ENCODE measurements at regions not wholly inside any gene's neighbourhood (a gene's known extent, or its start where the extent isn't known, plus 50 kb on each side); places are given as distances from the start of the nearest gene placed in this dataset.
"Not testable (repeated sequence)": the region's sequence is repeated elsewhere in the genome, so short reads cannot be mapped to it uniquely, and the experiment has no call there.

GRCh38 chr16:13634253-13634652, 285.7 kb upstream of the ERCC4 start:
- no peak for DNase-seq

DNA sequence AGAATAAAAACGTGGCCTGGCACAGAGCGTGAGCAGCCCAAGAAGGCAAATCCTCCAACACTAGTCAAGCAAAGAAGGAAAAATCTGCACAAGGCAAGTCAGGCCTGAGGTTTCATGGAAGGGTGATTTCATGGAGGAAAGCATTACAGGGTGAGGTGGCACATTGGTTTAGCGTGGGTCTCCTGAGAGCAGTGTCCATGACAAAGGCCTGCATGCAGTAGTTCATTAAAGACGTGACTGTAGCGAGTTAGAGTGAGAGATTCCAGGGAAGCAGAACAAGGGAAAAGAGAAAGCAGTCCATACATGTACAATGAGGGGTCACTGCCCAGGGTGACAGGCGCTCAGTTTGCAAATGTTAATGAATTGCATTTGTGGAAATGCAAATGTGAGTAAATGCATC, 285.0 kb upstream of the ERCC4 start:
- DNase-seq: no peak

DNA sequence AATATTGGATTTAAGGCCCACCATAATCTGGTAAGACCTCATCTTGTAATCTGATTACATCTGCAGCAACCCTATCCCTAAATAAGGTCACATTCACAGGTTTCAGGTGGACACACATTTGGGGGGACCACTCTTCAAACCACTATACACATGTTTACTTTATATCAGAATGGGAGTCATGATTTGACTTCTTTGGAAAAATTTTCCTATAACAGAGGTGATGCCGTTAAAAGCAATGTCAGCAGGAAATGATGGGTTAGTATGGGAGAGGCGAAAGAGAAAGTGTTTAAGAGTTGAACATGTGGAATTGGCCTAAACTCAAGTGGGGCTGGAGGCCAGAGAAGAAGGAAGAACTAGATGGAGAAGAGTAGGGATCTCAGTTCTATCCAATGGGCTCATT, 281.7 kb upstream of the ERCC4 start:
- no peak for DNase-seq

- DNase-seq: no peak
Measured at GRCh38 chr16:13643412-13643811, 276.5 kb upstream of the ERCC4 start.

GRCh38 chr16:13645601-13646245, 274.2 kb upstream of the ERCC4 start:
- DNase-seq: no peak

GRCh38 chr16:13660807-13661206, 259.1 kb upstream of the ERCC4 start:
- no peak for DNase-seq

DNA sequence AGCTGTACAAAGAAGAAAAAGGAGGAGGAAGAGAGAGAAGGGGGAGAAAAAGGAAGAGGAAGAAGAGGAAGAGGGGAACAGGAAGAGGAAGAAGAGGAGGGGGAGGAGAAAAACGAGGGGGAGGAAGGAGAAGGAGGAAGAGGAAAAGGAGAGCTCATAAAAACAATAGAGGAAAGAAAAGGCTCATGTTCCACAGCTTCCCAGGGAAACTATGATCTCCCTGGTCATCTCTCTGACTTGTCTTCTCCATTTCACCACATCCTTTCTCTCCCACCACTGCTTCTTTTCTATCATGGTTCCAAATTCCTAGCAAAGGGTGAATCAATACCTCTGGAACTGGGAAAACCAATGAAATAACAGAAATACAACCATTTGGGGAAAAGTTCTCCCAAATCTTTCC, 254.1 kb upstream of the ERCC4 start:
- no peak for DNase-seq

DNA sequence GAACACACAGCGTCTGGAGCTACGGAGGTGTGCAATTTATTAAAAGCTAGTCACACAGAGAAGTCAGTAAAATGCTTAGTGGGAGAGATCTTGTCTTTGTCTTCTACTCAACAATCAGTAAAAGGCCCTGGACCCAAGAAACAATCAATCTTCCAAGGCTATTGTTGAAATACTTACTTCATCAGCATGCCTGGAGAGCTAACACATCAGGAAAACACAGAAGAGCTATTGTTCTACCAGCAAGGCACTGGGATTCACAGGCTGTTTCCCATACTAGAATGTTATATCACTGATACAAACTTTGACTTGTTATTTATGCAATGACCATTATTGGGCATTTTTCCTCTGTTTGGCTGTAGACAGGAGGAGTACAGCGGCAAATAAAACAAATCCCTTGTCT, 247.8 kb upstream of the ERCC4 start:
- no peak for DNase-seq

DNA sequence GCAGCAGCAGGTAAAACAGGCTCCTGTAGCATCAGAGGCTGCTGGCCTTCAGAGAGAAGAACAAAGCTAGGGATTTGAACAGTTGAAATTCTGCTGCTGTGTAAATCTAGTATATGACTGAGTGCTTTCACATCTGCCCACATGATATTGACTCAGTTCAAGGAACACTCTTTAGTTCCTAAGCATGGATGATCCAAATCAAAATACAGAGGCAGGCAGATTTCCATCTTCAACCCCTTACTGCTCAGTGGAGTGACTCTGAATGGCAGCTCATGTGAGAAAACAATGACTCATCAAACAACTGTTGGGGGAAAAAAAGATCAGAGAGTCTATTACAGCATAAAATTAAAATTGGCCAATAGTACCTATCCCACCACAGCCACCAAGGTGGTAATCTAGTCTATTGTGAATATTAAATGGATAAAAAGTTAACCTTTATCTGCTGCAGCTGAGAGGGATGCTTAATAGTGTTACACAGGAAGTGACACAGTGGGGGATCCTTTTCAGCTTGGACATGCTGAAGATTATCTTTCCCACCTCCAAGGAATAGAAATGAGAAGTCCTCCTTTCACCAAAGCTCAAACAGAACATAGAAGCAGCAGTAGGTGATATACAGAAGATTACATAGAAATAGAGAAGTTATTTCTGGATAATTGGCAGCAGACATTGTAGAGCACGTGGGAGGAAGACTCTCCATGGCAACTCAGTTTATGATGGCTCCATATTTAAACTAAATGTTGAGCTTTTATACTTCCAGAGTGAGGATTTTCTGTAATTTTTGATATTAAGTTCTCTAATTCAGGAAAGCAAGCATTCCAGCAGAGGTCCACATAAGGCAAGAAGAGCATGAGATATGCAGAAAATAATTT, 239.7 kb upstream of the ERCC4 start:
- DNase-seq: no peak

DNA sequence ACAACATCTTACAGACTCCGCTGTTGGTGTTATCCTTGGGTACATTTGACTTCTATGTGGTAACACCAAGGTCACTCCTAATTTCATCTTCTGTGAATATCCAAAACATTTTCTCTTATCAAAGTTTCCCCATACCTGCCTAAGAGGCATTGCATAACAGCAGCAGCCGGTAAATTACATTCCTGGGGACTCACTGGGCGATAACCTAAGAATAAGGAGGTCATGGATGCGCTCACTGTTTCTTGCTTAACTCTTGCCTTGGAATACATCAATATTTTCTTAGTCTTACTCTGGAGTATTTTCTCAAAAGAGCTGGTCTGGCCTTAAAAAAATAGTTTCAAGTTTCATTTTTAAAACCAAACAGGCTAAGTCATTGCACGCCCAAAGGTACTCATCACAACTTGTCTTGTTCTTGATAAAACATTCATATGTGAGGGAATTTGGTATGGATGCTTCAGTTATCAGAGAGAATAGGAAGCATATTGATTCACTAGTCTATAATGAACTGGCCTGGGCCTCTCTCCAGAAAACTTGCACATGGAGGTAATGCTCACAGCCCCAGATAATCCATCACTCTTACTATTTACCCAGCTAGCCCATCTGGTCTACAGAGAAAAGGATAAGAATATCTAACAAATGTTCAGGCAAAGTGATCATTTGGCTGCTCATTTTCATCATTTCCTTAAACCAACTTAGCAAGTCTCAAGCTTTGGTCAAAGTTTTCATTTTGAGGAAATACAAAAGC, 235.0 kb upstream of the ERCC4 start:
- DNase-seq: no peak

DNA sequence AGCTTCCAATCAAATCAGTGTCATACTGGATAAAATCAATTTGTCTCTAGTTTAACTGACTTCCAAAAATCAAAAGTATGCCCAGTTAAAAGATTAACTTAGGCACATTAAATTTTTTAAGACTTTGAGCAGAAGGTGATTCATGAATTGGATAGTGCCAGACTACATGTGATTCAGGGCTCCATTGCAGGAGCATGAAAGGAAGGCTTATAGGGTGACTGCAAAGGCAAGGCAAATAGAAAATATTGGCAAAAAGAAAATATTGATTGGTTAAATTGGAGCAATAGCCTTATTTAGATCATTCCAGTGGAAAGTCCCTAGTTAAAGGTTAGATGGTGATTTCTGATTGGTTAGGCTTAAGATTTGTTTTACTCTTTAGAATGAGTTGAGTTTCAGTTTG, 223.9 kb upstream of the ERCC4 start:
- no peak for DNase-seq

DNA sequence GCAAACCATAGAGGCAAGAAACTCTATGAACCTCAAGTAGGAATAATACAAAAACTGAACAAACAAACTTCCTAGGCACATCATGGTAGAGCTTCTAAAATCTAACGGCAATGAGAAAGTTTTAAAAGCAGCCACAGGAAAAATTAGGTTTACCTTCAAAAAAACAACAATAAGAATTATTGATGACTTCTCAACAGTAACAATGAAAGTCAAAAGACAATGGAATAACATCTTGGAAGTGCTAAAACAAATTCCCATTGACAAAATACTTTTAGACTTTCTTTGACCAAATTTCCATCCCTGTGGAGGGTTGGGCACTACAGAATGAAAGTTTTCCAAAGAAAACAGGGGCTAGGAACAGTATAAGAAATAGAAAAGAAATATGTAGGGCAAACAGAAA, 222.9 kb upstream of the ERCC4 start:
- no peak for DNase-seq

- no peak for DNase-seq
Measured at GRCh38 chr16:13697568-13697967, 222.4 kb upstream of the ERCC4 start.

- DNase-seq: no peak
Measured at GRCh38 chr16:13702614-13703013, 217.3 kb upstream of the ERCC4 start.

- no peak for DNase-seq
Measured at GRCh38 chr16:13708347-13709120, 211.4 kb upstream of the ERCC4 start.

DNA sequence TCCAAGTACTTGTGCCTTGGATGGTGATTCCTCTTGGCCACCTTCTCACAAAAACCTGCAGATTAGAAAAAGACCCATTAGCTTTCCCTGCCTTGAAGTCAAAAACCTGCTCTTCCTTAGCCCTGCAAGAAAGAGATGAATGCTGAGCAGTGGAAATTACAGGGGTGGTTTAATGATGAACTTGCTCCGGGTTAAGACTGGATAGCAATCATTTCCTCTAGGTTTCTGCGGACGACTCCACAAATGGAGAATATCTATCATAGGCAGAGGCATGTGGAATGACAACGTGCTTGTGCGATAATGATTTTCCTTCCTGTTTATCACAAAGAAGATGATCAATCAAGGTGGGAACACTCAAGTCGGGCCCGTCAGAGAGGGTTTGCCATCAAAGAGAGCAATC, 201.2 kb upstream of the ERCC4 start:
- no peak for DNase-seq

GRCh38 chr16:13727943-13728342, 192.0 kb upstream of the ERCC4 start:
- DNase-seq: no peak

- DNase-seq: no peak
Measured at GRCh38 chr16:13733561-13733960, 186.4 kb upstream of the ERCC4 start.

- not testable (repeated sequence) for DNase-seq
Measured at GRCh38 chr16:13739621-13740373, 180.2 kb upstream of the ERCC4 start.

DNA sequence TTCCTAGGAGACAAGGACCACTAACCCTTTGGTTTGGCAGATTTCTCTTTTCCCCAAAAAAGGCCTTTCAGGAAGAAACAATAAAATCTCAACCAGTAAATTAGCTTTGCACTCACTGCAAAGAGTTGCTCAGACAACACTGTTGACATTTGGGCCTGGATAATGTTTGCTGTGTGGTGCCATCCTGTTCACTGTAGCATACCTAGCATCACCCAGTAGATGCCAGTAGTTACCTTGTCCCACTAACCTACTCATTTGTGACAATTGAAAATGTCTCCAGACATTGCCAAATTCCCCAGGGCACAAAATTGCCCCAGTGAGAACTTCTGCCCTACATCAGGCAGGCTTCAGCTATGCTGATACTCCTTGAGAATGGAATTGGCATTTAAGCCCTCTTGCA, 177.0 kb upstream of the ERCC4 start:
- DNase-seq: no peak

DNA sequence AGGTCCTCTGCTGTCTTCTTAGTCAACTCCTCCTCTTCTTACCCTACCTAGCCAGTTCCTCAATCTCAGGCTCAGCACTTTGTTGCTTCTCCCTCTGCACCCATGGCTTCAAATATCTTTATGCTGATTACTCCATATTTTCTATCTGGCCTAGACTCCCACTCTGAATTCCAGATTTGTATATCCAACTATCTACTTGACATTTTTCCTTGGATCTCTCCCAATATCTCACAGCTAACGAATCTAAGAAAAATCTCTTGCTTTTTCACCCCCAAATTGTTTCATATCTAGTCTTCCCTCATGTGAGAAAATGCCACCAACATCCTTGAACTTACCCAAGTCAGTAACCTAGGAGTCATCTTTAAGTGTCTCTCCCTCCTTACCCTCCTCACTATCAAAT, 176.4 kb upstream of the ERCC4 start:
- no peak for DNase-seq

DNA sequence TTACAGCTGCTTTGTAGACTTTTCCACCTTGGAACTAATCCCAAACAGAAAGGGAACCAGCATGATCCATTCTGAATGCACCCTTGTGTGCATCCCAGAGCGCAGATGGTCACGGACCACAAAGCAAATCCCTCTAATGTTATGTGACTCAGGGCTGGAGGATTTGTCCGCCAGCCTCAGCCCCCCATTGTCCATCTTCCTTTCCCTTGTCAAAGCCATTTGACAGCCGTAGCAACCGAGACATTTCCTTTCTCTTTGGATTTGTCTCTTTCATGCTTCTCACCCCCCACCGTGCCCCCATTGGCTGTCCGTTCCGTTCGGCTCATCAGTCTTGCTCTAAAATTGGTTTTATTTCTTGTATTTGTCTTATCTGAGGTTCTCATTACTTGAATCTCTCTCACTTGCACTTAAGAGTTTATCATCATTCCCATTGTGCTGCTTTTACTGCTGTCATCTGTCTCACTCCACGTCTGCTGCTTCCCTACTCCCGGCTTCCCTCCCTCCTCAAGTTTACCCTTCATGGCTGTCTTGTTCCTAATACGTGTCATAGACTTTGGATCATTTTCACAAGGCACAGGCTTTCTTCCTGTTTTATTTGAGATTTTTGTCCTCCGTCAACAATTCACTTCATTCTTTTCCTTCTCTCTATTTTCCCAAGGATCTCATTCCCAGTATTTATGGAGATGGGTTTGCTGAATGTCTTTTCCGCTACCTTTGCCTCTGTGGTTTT, 163.4 kb upstream of the ERCC4 start:
- no peak for DNase-seq

Data from activated T-cell treated with anti-CD3 and anti-CD28 coated beads, Interleukin-2, amount 50 U/mL, for 48 hours (primary cell).